ENCODE measurements at regions not wholly inside any gene's neighbourhood (a gene's known extent, or its start where the extent isn't known, plus 50 kb on each side); places are given as distances from the start of the nearest gene placed in this dataset.

- no peaks in the 10 kb centered on the region for H3K9me2 ChIP-seq (replicated peaks; ENCODE audit: insufficient read depth, low read length)
- H3K9ac ChIP-seq (ENCODE audit: low read length), result no peak overlapping the region
- no peaks in the 10 kb centered on the region for H4K20me1 ChIP-seq (ENCODE audit: low read depth, low read length)
- no peak overlapping the region for H3K4me3 ChIP-seq (ENCODE audit: insufficient read depth, low read length, poor library complexity, severe bottlenecking)
- H3K36me3 ChIP-seq (ENCODE audit: low read length), result no peaks in the 10 kb centered on the region
- no peak overlapping the region for H2AFZ ChIP-seq (ENCODE audit: low read depth, low read length, severe bottlenecking)
- H3F3A ChIP-seq (ENCODE audit: insufficient read depth), result no peaks in the 10 kb centered on the region
- no peaks in the 10 kb centered on the region for H3K79me2 ChIP-seq (ENCODE audit: insufficient read depth, low read length)
- TF ChIP-seq CTCF (IDR thresholded peaks at IDR 0.05; ENCODE audit: insufficient read depth, low read length, poor library complexity, severe bottlenecking) (no peak), EZH2phosphoT487 (conservative IDR thresholded peaks at IDR 0.05; ENCODE audit: low read length) (no peak)
- H3K4me2 ChIP-seq (ENCODE audit: low read depth, low read length, poor library complexity, severe bottlenecking), result no peak overlapping the region
- H3K9me3 ChIP-seq (ENCODE audit: insufficient read depth, low read length), result no peaks in the 10 kb centered on the region
- H3K27ac ChIP-seq (ENCODE audit: low read depth, low read length), result no peak overlapping the region
- no peaks in the 10 kb centered on the region for H3K27me3 ChIP-seq (ENCODE audit: low read length)
Measured at GRCh38 chr2:84236288-84236687, 222.8 kb downstream of the SUCLG1 start.

- Histone ChIP-seq H3K4me3 (ENCODE audit: insufficient read depth, low read length, poor library complexity, severe bottlenecking) (no peak overlapping the region), H3F3A (ENCODE audit: insufficient read depth) (no peaks in the 10 kb centered on the region), H4K20me1 (ENCODE audit: low read depth, low read length) (no peaks in the 10 kb centered on the region), H3K79me2 (ENCODE audit: insufficient read depth, low read length) (no peaks in the 10 kb centered on the region), H3K4me2 (ENCODE audit: low read depth, low read length, poor library complexity, severe bottlenecking) (no peak overlapping the region), H3K27me3 (ENCODE audit: low read length) (no peaks in the 10 kb centered on the region), H3K9me2 (replicated peaks; ENCODE audit: insufficient read depth, low read length) (no peaks in the 10 kb centered on the region), H3K36me3 (ENCODE audit: low read length) (no peaks in the 10 kb centered on the region), H2AFZ (ENCODE audit: low read depth, low read length, severe bottlenecking) (no peak overlapping the region), H3K9me3 (ENCODE audit: insufficient read depth, low read length) (no peaks in the 10 kb centered on the region), H3K9ac (ENCODE audit: low read length) (no peak overlapping the region), H3K27ac (ENCODE audit: low read depth, low read length) (no peak overlapping the region)
- TF ChIP-seq EZH2phosphoT487 (conservative IDR thresholded peaks at IDR 0.05; ENCODE audit: low read length), result no peak
- no peak for TF ChIP-seq CTCF (IDR thresholded peaks at IDR 0.05; ENCODE audit: insufficient read depth, low read length, poor library complexity, severe bottlenecking)
Measured at GRCh38 chr2:84234103-84234502, 225.0 kb downstream of the SUCLG1 start.

GRCh38 chr2:84231478-84231877 is 227.6 kb downstream of the SUCLG1 start:
- Histone ChIP-seq H3K9me2 (replicated peaks; ENCODE audit: insufficient read depth, low read length) (no peaks in the 10 kb centered on the region), H3K79me2 (ENCODE audit: insufficient read depth, low read length) (no peaks in the 10 kb centered on the region), H3K9me3 (ENCODE audit: insufficient read depth, low read length) (no peaks in the 10 kb centered on the region), H4K20me1 (ENCODE audit: low read depth, low read length) (no peaks in the 10 kb centered on the region), H3K27ac (ENCODE audit: low read depth, low read length) (no peak overlapping the region), H3F3A (ENCODE audit: insufficient read depth) (no peaks in the 10 kb centered on the region), H2AFZ (ENCODE audit: low read depth, low read length, severe bottlenecking) (no peak overlapping the region), H3K36me3 (ENCODE audit: low read length) (no peaks in the 10 kb centered on the region), H3K27me3 (ENCODE audit: low read length) (no peaks in the 10 kb centered on the region), H3K4me3 (ENCODE audit: insufficient read depth, low read length, poor library complexity, severe bottlenecking) (no peak overlapping the region), H3K9ac (ENCODE audit: low read length) (no peak overlapping the region), H3K4me2 (ENCODE audit: low read depth, low read length, poor library complexity, severe bottlenecking) (no peak overlapping the region)
- TF ChIP-seq EZH2phosphoT487 (conservative IDR thresholded peaks at IDR 0.05; ENCODE audit: low read length) (no peak), CTCF (IDR thresholded peaks at IDR 0.05; ENCODE audit: insufficient read depth, low read length, poor library complexity, severe bottlenecking) (no peak)

All from SU-DHL-6 (cell line).